Uterus (tissue), 2 donors: ENCODE measurements at regions not wholly inside any gene's neighbourhood (a gene's known extent, or its start where the extent isn't known, plus 50 kb on each side); places are given as distances from the start of the nearest gene placed in this dataset.

ENCODE experiments used
- POLR2A ChIP-seq, 2 donors: fragments of 450-650 bp; IDR thresholded peaks; one replicate each; pipeline ENCODE4 v1.6.1; 2016; ENCODE audit warnings: antibody characterized with exemption in 2 of 2, mild to moderate bottlenecking in 1 of 2, moderate library complexity in 1 of 2
- TF ChIP-seq, protein P1 (sequence below), 4 experiments: fragments of 200-600 bp in 2 of 4; fragments of 450-650 bp in 2 of 4; sonication (generic) in 2 of 4; IDR thresholded peaks; one replicate each; pipeline ENCODE4 v1.5.1; 2016 to 2019; ENCODE audit warnings: antibody characterized with exemption in 4 of 4, mild to moderate bottlenecking in 2 of 4, moderate library complexity in 1 of 4

- TF ChIP-seq, protein P1, sequence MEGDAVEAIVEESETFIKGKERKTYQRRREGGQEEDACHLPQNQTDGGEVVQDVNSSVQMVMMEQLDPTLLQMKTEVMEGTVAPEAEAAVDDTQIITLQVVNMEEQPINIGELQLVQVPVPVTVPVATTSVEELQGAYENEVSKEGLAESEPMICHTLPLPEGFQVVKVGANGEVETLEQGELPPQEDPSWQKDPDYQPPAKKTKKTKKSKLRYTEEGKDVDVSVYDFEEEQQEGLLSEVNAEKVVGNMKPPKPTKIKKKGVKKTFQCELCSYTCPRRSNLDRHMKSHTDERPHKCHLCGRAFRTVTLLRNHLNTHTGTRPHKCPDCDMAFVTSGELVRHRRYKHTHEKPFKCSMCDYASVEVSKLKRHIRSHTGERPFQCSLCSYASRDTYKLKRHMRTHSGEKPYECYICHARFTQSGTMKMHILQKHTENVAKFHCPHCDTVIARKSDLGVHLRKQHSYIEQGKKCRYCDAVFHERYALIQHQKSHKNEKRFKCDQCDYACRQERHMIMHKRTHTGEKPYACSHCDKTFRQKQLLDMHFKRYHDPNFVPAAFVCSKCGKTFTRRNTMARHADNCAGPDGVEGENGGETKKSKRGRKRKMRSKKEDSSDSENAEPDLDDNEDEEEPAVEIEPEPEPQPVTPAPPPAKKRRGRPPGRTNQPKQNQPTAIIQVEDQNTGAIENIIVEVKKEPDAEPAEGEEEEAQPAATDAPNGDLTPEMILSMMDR (IDR thresholded peaks at IDR 0.05), result peak in 1 of 4 experiments; percentile 6
- TF ChIP-seq POLR2A (IDR thresholded peaks at IDR 0.05), result no peak
Observed at GRCh38 chr3:177357352-177358090, 160.2 kb upstream of the TBL1XR1 start.
